ENCODE measurements at regions not wholly inside any gene's neighbourhood (a gene's known extent, or its start where the extent isn't known, plus 50 kb on each side); places are given as distances from the start of the nearest gene placed in this dataset.

DNA sequence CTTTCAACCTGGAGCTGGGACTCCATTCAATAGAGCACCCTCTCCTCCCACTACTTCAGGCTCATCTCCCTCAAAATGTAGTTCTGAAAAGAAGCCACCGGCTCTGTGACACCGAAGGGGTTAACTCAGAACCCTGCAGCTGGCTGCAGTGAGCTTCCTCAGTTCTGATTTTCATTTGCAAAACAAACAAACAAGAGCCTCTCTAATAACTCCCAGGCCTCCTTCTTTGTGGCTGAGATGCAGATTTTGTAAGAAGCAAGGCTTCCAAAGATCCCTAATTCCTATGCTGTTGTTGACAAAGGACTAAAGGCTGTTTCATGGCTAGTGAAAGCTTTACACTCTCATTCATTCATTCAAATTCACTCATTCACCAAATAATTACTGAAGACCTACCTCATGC is 333.4 kb upstream of the TBX3 start:
- H3K4me3 ChIP-seq = no peak overlapping the region
- no peak overlapping the region for H3K27ac ChIP-seq
- FAIRE-seq (no peak), ATAC-seq (no peak), DNase-seq (ENCODE audit: low read depth in 1 of 2, low spot score in 1 of 2) (no peak)
- no peaks in the 10 kb centered on the region for H3K4me1 ChIP-seq
- H3K4me2 ChIP-seq = no peak overlapping the region
- CTCF ChIA-PET = interaction anchor here (1.4 kb wide), 1 partner anchor 15 kb away, joined by 4 read pairs; no protein-coding TSS in a partner anchor
- 6% methylated on average over 2 of the region's 2 CpGs for WGBS (ENCODE audit: missing lambda C conversion rate)
- TF ChIP-seq RAD21 (conservative IDR thresholded peaks at IDR 0.05 in 1 of 2, IDR thresholded peaks at IDR 0.05 in 1 of 2) (no peak), ZC3H11A (IDR thresholded peaks at IDR 0.05) (no peak), KDM1A (IDR thresholded peaks at IDR 0.05; ENCODE audit: low read depth) (no peak), BHLHE40 (IDR thresholded peaks at IDR 0.05; ENCODE audit: low read depth, low read length) (no peak), CHD2 (IDR thresholded peaks at IDR 0.05; ENCODE audit: low read length, partially characterized antibody) (no peak), EHF (CRISPR knock-in tag; IDR thresholded peaks at IDR 0.05) (no peak), CHD4 (IDR thresholded peaks at IDR 0.05; ENCODE audit: borderline replicate concordance) (no peak), NPAS2 (CRISPR knock-in tag; IDR thresholded peaks at IDR 0.05; ENCODE audit: borderline replicate concordance) (no peak), ZFP36 (IDR thresholded peaks at IDR 0.05; ENCODE audit: borderline replicate concordance, partially characterized antibody) (no peak), CBX8 (IDR thresholded peaks at IDR 0.05) (no peak), TP53 (CRISPR knock-in tag; IDR thresholded peaks at IDR 0.05) (no peak), POLR2A (IDR thresholded peaks at IDR 0.05; ENCODE audit: low read length) (no peak), HOXB5 (CRISPR knock-in tag; IDR thresholded peaks at IDR 0.05) (no peak), FOSB (CRISPR knock-in tag; IDR thresholded peaks at IDR 0.05) (no peak)
- TF ChIP-seq, protein P1, sequence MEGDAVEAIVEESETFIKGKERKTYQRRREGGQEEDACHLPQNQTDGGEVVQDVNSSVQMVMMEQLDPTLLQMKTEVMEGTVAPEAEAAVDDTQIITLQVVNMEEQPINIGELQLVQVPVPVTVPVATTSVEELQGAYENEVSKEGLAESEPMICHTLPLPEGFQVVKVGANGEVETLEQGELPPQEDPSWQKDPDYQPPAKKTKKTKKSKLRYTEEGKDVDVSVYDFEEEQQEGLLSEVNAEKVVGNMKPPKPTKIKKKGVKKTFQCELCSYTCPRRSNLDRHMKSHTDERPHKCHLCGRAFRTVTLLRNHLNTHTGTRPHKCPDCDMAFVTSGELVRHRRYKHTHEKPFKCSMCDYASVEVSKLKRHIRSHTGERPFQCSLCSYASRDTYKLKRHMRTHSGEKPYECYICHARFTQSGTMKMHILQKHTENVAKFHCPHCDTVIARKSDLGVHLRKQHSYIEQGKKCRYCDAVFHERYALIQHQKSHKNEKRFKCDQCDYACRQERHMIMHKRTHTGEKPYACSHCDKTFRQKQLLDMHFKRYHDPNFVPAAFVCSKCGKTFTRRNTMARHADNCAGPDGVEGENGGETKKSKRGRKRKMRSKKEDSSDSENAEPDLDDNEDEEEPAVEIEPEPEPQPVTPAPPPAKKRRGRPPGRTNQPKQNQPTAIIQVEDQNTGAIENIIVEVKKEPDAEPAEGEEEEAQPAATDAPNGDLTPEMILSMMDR (IDR thresholded peaks at IDR 0.05) = no peak
- TF ChIP-seq, protein P2, sequence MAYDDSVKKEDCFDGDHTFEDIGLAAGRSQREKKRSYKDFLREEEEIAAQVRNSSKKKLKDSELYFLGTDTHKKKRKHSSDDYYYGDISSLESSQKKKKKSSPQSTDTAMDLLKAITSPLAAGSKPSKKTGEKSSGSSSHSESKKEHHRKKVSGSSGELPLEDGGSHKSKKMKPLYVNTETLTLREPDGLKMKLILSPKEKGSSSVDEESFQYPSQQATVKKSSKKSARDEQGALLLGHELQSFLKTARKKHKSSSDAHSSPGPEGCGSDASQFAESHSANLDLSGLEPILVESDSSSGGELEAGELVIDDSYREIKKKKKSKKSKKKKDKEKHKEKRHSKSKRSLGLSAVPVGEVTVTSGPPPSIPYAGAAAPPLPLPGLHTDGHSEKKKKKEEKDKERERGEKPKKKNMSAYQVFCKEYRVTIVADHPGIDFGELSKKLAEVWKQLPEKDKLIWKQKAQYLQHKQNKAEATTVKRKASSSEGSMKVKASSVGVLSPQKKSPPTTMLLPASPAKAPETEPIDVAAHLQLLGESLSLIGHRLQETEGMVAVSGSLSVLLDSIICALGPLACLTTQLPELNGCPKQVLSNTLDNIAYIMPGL (CRISPR knock-in tag; IDR thresholded peaks at IDR 0.05; ENCODE audit: borderline replicate concordance) = no peak
- TF ChIP-seq, protein P3, sequence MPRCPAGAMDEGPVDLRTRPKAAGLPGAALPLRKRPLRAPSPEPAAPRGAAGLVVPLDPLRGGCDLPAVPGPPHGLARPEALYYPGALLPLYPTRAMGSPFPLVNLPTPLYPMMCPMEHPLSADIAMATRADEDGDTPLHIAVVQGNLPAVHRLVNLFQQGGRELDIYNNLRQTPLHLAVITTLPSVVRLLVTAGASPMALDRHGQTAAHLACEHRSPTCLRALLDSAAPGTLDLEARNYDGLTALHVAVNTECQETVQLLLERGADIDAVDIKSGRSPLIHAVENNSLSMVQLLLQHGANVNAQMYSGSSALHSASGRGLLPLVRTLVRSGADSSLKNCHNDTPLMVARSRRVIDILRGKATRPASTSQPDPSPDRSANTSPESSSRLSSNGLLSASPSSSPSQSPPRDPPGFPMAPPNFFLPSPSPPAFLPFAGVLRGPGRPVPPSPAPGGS (IDR thresholded peaks at IDR 0.05) = no peak
- TF ChIP-seq, protein P4, sequence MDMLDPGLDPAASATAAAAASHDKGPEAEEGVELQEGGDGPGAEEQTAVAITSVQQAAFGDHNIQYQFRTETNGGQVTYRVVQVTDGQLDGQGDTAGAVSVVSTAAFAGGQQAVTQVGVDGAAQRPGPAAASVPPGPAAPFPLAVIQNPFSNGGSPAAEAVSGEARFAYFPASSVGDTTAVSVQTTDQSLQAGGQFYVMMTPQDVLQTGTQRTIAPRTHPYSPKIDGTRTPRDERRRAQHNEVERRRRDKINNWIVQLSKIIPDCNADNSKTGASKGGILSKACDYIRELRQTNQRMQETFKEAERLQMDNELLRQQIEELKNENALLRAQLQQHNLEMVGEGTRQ (IDR thresholded peaks at IDR 0.05) = no peak
- H3K9me3 ChIP-seq = peaks cover 11% of the 10 kb centered on the region
- POLR2A ChIA-PET = no interaction called here

DNA sequence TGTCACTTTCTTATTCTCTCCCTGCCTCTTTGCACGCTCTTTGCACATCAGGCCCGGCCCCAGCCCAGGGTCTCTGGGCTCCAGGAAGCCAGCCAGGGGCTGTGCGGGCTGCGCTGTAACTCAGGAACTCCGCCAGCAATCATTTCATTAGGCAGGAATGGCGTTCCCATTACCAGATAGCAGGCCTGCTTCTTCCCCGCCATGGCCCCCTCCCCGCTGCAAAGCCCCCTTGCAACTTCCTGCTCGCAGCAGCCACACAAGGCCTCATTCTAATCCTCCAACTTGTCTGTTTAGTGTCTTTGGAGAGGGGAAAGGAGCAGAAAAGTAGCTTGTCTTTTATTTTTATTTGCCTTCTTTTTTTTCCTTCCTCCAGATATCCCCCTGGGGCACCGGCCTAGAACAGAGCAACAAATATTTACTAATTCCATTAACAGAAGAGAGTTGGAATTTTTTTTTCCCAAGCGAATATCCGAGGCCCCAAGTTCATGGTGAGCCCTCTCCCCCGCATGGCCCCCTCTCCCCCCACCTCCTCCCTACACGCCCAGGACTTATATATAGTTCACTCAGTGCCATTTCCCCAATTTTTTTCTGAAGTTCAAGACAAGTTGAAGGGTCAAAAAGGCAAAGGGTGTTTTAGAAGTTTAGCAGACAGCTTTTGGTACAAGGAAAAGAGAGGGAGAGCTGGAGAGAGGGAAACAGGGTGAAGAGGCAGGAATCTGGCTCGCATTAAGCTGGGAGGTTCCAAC is 329.4 kb upstream of the TBX3 start:
- WGBS (ENCODE audit: missing lambda C conversion rate) = 58% methylated on average over 15 of the region's 15 CpGs
- FAIRE-seq = no peak
- CTCF ChIA-PET = no interaction called here
- TF ChIP-seq CHD2 (IDR thresholded peaks at IDR 0.05; ENCODE audit: low read length, partially characterized antibody) = no peak
- no peak for TF ChIP-seq FOSL2 (IDR thresholded peaks at IDR 0.05)
- no peak for TF ChIP-seq FOSL2 (CRISPR knock-in tag; IDR thresholded peaks at IDR 0.05)
- TF ChIP-seq ZFP36 (IDR thresholded peaks at IDR 0.05; ENCODE audit: borderline replicate concordance, partially characterized antibody) = no peak
- no peak for TF ChIP-seq RFX5 (IDR thresholded peaks at IDR 0.05)
- TF ChIP-seq FOSB (CRISPR knock-in tag; IDR thresholded peaks at IDR 0.05) = no peak
- TF ChIP-seq PHF8 (IDR thresholded peaks at IDR 0.05; ENCODE audit: borderline replicate concordance, low read depth) = no peak
- TF ChIP-seq GATA3 (IDR thresholded peaks at IDR 0.05; ENCODE audit: borderline replicate concordance) = no peak
- TF ChIP-seq HEYL (CRISPR knock-in tag; IDR thresholded peaks at IDR 0.05) = no peak
- TF ChIP-seq TFCP2L1 (CRISPR knock-in tag; IDR thresholded peaks at IDR 0.05) = no peak
- no peak for TF ChIP-seq RCOR1 (IDR thresholded peaks at IDR 0.05; ENCODE audit: low read depth, low read length)
- TF ChIP-seq MAFK (IDR thresholded peaks at IDR 0.05; ENCODE audit: partially characterized antibody) = no peak
- no peak for TF ChIP-seq CBX8 (IDR thresholded peaks at IDR 0.05)
- TF ChIP-seq NFE2L2 (conservative IDR thresholded peaks at IDR 0.05; ENCODE audit: low read length) = no peak
- TF ChIP-seq FOXS1 (CRISPR knock-in tag; IDR thresholded peaks at IDR 0.05) = no peak
- no peak for TF ChIP-seq RNF2 (IDR thresholded peaks at IDR 0.05; ENCODE audit: borderline replicate concordance, low read depth)
- TF ChIP-seq NR3C1 (IDR thresholded peaks at IDR 0.05) = no peak
- no peak for TF ChIP-seq RARB (CRISPR knock-in tag; IDR thresholded peaks at IDR 0.05)

More for the DNA sequence above, 329.4 kb upstream of the TBX3 start:
- DNase-seq (ENCODE audit: low read depth in 1 of 2, low spot score in 1 of 2) = no peak
- H3K4me1 ChIP-seq = no peaks in the 10 kb centered on the region
- no peak overlapping the region for H3K27ac ChIP-seq
- peaks cover 3% of the 10 kb centered on the region; the same call in 2 of the 3 replicates for H3K9me3 ChIP-seq
- H3K4me3 ChIP-seq = no peak overlapping the region
- no peak for ATAC-seq
- no peak overlapping the region for H3K4me2 ChIP-seq
- POLR2A ChIA-PET = no interaction called here

Measured in A549 (cell line).